Gastrocnemius medialis (tissue), 4 donors: ENCODE measurements at regions not wholly inside any gene's neighbourhood (a gene's known extent, or its start where the extent isn't known, plus 50 kb on each side); places are given as distances from the start of the nearest gene placed in this dataset.

Source experiments
- ATAC-seq, 2 donors: fragments of 150-250 bp; one replicate each; pipeline ENCODE4 v1.9.1; 2016
- DNase-seq, 2 donors: peaks; one replicate each; pipeline ENCODE4 v3.0.0-alpha.2; 2019
- H3K27ac ChIP-seq, 4 donors: fragments of 200-600 bp; sonication (generic); 1 replicate in 1 of 4; 2 replicates in 3 of 4; pipeline ENCODE4 v1.5.1; 2016 to 2018; ENCODE audit warnings: mild to moderate bottlenecking in 2 of 4, moderate library complexity in 1 of 4
- H3K27me3 ChIP-seq, 3 donors: fragments of 200-600 bp; sonication (generic) in 2 of 3; 1 replicate in 1 of 3; 2 replicates in 2 of 3; pipeline versions ENCODE4 v1.5.1 to v1.6.0; 2016 to 2019; ENCODE audit warnings: mild to moderate bottlenecking in 1 of 3, moderate library complexity in 1 of 3
- H3K36me3 ChIP-seq, 2 donors: fragments of 200-600 bp; sonication (generic) in 1 of 2; one replicate each; pipeline ENCODE4 v1.5.1; 2017 to 2018
- H3K4me1 ChIP-seq, 2 donors: fragments of 200-600 bp; sonication (generic) in 1 of 2; one replicate each; pipeline ENCODE4 v1.5.1; 2016 to 2017; ENCODE audit warnings: mild to moderate bottlenecking in 2 of 2
- H3K4me3 ChIP-seq, 4 donors: fragments of 200-600 bp; sonication (generic) in 3 of 4; 1 replicate in 1 of 4; 2 replicates in 3 of 4; pipeline ENCODE4 v1.5.1; 2016 to 2019; ENCODE audit warnings: mild to moderate bottlenecking in 2 of 4
- H3K9me3 ChIP-seq, 3 donors: fragments of 200-600 bp; sonication (generic) in 2 of 3; 1 replicate in 1 of 3; 2 replicates in 2 of 3; pipeline ENCODE4 v1.5.1; 2016 to 2019
- POLR2A ChIP-seq, 2 donors: fragments of 450-650 bp; IDR thresholded peaks; one replicate each; pipeline ENCODE4 v1.6.1; 2017; ENCODE audit warnings: antibody characterized with exemption in 2 of 2, mild to moderate bottlenecking in 2 of 2, moderate library complexity in 2 of 2
- in situ Hi-C, 4 donors: fragments of 200-750 bp; cut with MboI; loops; one replicate each; pipeline versions ENCODE4 v1.15.0 to v1.8.0; 2017; ENCODE audit warnings: low sequenced_read_pairs in 4 of 4
- intact Hi-C: fragments of 100-400 bp; cut with DNase I; formaldehyde crosslinking; loops from one replicate; pipeline ENCODE4 v1.15.1; 2023; ENCODE audit warnings: low total_unique reads
- TF ChIP-seq, protein P1 (sequence below), 5 experiments: fragments of 450-650 bp in 3 of 5; fragments of 200-600 bp in 2 of 5; sonication (generic) in 2 of 5; IDR thresholded peaks in 4 of 5; conservative IDR thresholded peaks in 1 of 5; 1 replicate in 4 of 5; 2 replicates in 1 of 5; pipeline ENCODE4 v1.5.1; 2016 to 2019; ENCODE audit warnings: antibody characterized with exemption in 5 of 5, mild to moderate bottlenecking in 3 of 5, moderate library complexity in 3 of 5

DNA sequence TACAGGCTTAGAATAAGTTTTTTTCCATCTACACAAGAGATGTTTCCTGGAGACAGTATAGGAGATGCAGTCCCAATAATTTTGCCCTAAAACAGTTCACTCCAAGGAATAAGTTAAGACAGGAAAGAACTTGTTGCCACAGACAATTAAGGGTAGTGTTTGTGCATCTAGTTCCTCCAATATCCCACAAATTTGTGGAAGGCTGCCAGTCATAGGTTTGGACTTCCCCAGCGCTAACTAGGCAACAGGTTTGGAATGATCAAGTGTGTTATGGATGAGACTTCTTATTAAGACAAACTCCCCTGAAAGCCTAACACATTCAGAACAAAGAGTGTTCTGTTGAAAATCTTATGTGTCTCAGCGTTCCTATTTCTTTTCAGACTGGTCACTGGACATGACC is 611.0 kb downstream of the CCER1 start:
- no peak for TF ChIP-seq POLR2A (IDR thresholded peaks at IDR 0.05)
- TF ChIP-seq, protein P1, sequence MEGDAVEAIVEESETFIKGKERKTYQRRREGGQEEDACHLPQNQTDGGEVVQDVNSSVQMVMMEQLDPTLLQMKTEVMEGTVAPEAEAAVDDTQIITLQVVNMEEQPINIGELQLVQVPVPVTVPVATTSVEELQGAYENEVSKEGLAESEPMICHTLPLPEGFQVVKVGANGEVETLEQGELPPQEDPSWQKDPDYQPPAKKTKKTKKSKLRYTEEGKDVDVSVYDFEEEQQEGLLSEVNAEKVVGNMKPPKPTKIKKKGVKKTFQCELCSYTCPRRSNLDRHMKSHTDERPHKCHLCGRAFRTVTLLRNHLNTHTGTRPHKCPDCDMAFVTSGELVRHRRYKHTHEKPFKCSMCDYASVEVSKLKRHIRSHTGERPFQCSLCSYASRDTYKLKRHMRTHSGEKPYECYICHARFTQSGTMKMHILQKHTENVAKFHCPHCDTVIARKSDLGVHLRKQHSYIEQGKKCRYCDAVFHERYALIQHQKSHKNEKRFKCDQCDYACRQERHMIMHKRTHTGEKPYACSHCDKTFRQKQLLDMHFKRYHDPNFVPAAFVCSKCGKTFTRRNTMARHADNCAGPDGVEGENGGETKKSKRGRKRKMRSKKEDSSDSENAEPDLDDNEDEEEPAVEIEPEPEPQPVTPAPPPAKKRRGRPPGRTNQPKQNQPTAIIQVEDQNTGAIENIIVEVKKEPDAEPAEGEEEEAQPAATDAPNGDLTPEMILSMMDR (IDR thresholded peaks at IDR 0.05 in 4 of 5, conservative IDR thresholded peaks at IDR 0.05 in 1 of 5), result no peak
- Histone ChIP-seq H3K4me1 (no peaks in the 10 kb centered on the region), H3K27me3 (no peaks in the 10 kb centered on the region), H3K36me3 (no peaks in the 10 kb centered on the region), H3K9me3 (no peaks in the 10 kb centered on the region), H3K27ac (no peak overlapping the region), H3K4me3 (no peak overlapping the region)
- DNase-seq (no peak), ATAC-seq (no peak)
- intact Hi-C loops (no loop called here), in situ Hi-C loops (no loop called here)

DNA sequence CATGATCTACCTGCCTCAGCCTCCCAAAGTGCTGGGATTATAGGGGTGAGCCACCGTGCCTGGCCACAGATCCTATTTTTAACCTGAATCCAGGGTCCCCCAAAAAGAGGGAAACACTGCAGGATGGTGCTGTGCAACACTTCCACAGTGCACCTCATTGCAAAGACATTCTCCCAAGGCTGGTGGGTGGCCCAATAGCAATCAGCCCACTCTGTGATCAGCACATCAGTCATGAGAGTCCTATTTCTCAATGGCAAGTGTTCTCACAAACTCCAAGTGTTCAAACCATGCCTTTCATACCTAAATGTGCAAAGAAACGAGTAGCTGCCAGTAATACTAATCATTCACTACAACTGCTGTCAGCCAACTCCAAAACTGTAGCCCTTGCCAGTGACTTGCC is 612.9 kb downstream of the CCER1 start:
- Histone ChIP-seq H3K36me3 (no peaks in the 10 kb centered on the region), H3K4me3 (no peak overlapping the region), H3K27me3 (no peaks in the 10 kb centered on the region), H3K27ac (no peak overlapping the region), H3K4me1 (no peaks in the 10 kb centered on the region), H3K9me3 (no peaks in the 10 kb centered on the region)
- TF ChIP-seq POLR2A (IDR thresholded peaks at IDR 0.05), result no peak
- TF ChIP-seq, protein P1 (IDR thresholded peaks at IDR 0.05 in 4 of 5, conservative IDR thresholded peaks at IDR 0.05 in 1 of 5), result no peak
- in situ Hi-C loops, result no loop called here
- intact Hi-C loops, result no loop called here
- ATAC-seq, result no peak
- DNase-seq, result no peak

DNA sequence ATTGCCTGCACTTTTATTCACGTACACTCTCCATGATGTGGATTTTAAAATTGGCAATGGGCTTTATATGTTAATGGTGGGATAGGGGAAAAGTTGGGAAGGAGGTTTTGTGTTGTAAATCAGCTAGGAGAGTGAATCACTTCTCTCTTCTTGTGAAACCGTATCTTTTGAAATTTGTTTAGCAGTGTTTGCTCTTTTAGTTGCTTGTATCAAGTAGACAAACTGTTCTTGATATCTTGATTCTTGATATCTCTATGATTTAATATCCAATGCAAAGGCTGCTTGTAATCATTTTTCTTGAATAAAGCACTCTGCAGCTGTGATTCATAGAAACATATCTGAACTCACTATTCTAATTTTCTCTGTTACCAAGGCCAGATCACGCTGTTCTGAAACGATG is 615.1 kb downstream of the CCER1 start:
- in situ Hi-C loops, result no loop called here
- intact Hi-C loops, result no loop called here
- TF ChIP-seq POLR2A (IDR thresholded peaks at IDR 0.05), result no peak
- TF ChIP-seq, protein P1 (IDR thresholded peaks at IDR 0.05 in 4 of 5, conservative IDR thresholded peaks at IDR 0.05 in 1 of 5), result no peak
- H3K9me3 ChIP-seq, result no peaks in the 10 kb centered on the region
- no peaks in the 10 kb centered on the region for H3K36me3 ChIP-seq
- H3K4me3 ChIP-seq, result no peak overlapping the region
- no peaks in the 10 kb centered on the region for H3K4me1 ChIP-seq
- no peaks in the 10 kb centered on the region for H3K27me3 ChIP-seq
- ATAC-seq, result no peak
- no peak for DNase-seq
- H3K27ac ChIP-seq, result no peak overlapping the region

DNA sequence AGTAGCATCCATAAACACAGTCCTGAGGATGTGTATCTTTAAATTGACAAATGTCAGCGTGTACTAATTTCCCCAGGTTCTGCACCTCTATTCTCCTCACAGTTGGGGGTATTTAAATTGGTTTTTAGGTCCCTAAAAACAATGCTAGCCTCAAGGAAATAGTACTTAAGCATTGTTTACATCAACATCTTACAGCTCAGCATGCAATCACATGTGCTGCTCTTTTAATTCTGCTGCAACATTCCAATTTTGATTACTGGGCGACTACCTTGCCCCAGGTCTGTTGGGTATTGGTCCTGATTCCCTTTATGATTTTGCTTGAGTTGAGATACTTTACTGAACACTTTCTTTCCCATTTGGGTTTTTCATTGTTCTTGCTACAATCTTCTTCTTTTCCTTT is 616.6 kb downstream of the CCER1 start:
- TF ChIP-seq, protein P1 (IDR thresholded peaks at IDR 0.05 in 4 of 5, conservative IDR thresholded peaks at IDR 0.05 in 1 of 5), result no peak
- TF ChIP-seq POLR2A (IDR thresholded peaks at IDR 0.05), result no peak
- Histone ChIP-seq H3K27ac (no peak overlapping the region), H3K9me3 (no peaks in the 10 kb centered on the region), H3K27me3 (no peaks in the 10 kb centered on the region), H3K36me3 (no peaks in the 10 kb centered on the region), H3K4me3 (no peak overlapping the region), H3K4me1 (no peaks in the 10 kb centered on the region)
- DNase-seq, result no peak
- no peak for ATAC-seq
- intact Hi-C loops, result no loop called here
- in situ Hi-C loops, result no loop called here

DNA sequence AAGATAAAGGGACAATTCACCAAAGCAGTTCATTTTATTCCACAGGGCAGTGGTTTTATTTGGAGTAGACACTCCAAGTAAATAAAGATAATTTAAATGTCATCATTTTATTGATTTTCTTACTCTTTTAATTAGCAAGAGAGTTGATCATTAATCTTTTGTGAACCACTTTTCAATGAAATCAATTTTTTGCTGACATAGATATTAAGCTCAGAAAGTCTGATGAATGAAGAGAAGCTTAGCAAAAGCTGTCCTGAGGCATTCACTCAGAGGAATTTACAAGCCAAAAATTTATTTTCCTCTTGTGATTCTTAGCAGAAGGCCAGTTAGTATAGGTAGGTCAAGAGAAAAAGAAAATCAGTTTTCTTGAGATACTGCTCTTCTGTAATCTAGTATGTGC is 618.0 kb downstream of the CCER1 start:
- in situ Hi-C loops (no loop called here), intact Hi-C loops (no loop called here)
- no peak for ATAC-seq
- H3K27me3 ChIP-seq, result no peaks in the 10 kb centered on the region
- H3K27ac ChIP-seq, result no peak overlapping the region
- H3K4me3 ChIP-seq, result no peak overlapping the region
- no peaks in the 10 kb centered on the region for H3K36me3 ChIP-seq
- no peaks in the 10 kb centered on the region for H3K9me3 ChIP-seq
- TF ChIP-seq, protein P1 (IDR thresholded peaks at IDR 0.05 in 4 of 5, conservative IDR thresholded peaks at IDR 0.05 in 1 of 5), result no peak
- no peak for TF ChIP-seq POLR2A (IDR thresholded peaks at IDR 0.05)
- DNase-seq, result no peak
- no peaks in the 10 kb centered on the region for H3K4me1 ChIP-seq
